ENCODE measurements at regions not wholly inside any gene's neighbourhood (a gene's known extent, or its start where the extent isn't known, plus 50 kb on each side); places are given as distances from the start of the nearest gene placed in this dataset.

GRCh38 chr2:234763002-234763873 lies 188.6 kb upstream of the SH3BP4 start:
- DNase-seq, result no peak

- DNase-seq, result no peak
These were observed 189.9 kb upstream of the SH3BP4 start for GRCh38 chr2:234761910-234762309.

- DNase-seq, result no peak
These were observed 197.7 kb upstream of the SH3BP4 start for GRCh38 chr2:234754126-234754525.

- no peak for DNase-seq
These were observed 198.1 kb upstream of the SH3BP4 start for GRCh38 chr2:234753701-234754100.

- no peak for DNase-seq
These were observed 198.9 kb upstream of the SH3BP4 start for GRCh38 chr2:234752966-234753365.

GRCh38 chr2:234751275-234751973 lies 200.4 kb upstream of the SH3BP4 start:
- no peak for DNase-seq

- DNase-seq, result no peak
These were observed 203.8 kb upstream of the SH3BP4 start for GRCh38 chr2:234747833-234748559.

GRCh38 chr2:234747032-234747431 lies 204.8 kb upstream of the SH3BP4 start:
- DNase-seq, result no peak

GRCh38 chr2:234745347-234745746 lies 206.5 kb upstream of the SH3BP4 start:
- DNase-seq, result no peak

GRCh38 chr2:234741976-234742375 lies 209.8 kb upstream of the SH3BP4 start:
- DNase-seq, result no peak

GRCh38 chr2:234739061-234739460 lies 212.8 kb upstream of the SH3BP4 start:
- no peak for DNase-seq

- no peak for DNase-seq
These were observed 216.0 kb upstream of the SH3BP4 start for GRCh38 chr2:234735829-234736228.

- DNase-seq, result no peak
These were observed 217.8 kb upstream of the SH3BP4 start for GRCh38 chr2:234733795-234734600.

GRCh38 chr2:234733093-234733489 lies 218.7 kb upstream of the SH3BP4 start:
- no peak for DNase-seq

- DNase-seq, result no peak
These were observed 219.3 kb upstream of the SH3BP4 start for GRCh38 chr2:234732404-234733092.

GRCh38 chr2:234731236-234731635 lies 220.6 kb upstream of the SH3BP4 start:
- DNase-seq, result no peak

GRCh38 chr2:234730066-234730640 lies 221.7 kb upstream of the SH3BP4 start:
- no peak for DNase-seq

- DNase-seq, result no peak
These were observed 226.1 kb upstream of the SH3BP4 start for GRCh38 chr2:234725528-234726264.

GRCh38 chr2:234724850-234725249 lies 227.0 kb upstream of the SH3BP4 start:
- DNase-seq, result no peak

GRCh38 chr2:234723400-234723799 lies 226.5 kb upstream of the ARL4C start:
- no peak for DNase-seq

GRCh38 chr2:234722176-234722575 lies 225.3 kb upstream of the ARL4C start:
- DNase-seq, result no peak
